ENCODE measurements at regions not wholly inside any gene's neighbourhood (a gene's known extent, or its start where the extent isn't known, plus 50 kb on each side); places are given as distances from the start of the nearest gene placed in this dataset.
A peak's percentile ranks its signal among the peaks of the same experiment; 100 is the strongest.

DNA sequence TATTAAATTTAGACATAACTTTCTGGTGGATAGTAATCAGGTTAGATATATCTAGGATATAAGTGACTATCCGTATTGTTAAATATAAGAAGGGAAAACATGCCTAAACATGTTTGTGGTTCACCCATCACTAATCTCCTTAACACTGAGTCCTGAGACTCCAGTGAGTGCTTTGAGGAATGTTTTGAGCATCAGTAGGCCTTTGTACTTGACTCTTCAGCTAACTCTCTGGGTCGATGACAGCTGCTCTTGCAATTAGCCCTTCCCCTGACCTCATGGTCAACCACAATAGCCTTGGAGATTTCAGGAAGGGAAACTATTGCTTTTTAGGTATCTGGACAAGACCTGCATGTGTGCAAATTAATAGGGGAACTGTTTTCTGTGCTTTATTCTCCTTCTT lies 716.8 kb downstream of the EPHA4 start:
- DNase-seq (ENCODE audit: low read depth) = no peak

DNA sequence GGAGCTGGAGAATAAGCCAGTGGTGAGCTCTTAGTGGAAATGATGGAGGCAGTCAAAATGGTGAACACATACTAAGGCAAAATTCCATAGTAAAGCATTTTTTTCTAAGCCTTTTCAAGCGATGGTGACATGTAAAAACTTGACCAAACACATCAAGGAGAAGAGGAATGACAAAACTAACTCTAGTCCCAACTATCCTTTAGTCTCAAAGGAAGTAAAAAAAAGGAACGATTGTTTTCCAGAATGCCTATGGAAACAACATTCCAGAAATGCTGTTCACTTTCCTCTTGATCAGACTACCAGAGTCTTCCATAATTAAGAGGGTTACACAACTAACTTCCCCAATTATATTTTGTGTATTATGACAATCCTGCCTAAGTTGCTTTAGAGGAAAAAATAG lies 715.6 kb downstream of the EPHA4 start:
- DNase-seq (ENCODE audit: low read depth) = no peak

DNA sequence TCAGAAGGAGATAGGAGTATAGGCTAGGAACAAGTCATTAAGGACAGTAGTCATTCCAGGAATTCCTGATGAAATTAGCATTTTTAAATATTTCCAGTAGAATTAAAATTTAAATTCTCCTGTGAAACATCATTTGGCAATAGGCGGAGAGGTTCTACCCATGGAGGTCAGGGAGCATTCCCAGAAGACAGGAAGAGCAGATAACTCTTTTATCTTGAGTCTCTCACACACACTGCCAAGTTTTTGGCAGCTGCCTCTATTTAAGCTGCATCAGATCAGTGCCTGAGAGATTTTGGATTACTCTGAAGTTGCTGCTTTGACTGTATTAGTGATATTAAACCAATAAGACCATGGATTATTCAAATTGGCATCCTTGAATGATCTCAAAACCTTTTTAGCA lies 714.7 kb downstream of the EPHA4 start:
- no peak for DNase-seq (ENCODE audit: low read depth)

DNA sequence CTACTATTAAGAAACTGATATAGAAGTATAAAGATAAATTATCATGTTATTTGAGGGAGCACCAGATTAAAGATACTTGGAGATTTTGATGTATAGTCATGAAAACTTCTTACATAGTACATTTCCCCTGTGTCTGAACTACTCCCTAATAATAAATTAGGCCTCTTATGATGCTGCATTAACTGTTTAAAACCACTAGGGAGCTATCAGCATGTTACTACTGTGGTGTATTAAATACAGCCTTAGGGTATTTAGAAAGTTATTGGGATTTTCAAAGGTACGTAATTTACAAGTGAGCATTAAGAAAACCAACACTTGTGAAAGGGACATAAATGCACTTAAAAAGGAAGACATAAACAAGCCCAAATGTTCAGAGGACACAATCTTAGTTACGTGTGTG lies 714.0 kb downstream of the EPHA4 start:
- no peak for DNase-seq (ENCODE audit: low read depth)

DNA sequence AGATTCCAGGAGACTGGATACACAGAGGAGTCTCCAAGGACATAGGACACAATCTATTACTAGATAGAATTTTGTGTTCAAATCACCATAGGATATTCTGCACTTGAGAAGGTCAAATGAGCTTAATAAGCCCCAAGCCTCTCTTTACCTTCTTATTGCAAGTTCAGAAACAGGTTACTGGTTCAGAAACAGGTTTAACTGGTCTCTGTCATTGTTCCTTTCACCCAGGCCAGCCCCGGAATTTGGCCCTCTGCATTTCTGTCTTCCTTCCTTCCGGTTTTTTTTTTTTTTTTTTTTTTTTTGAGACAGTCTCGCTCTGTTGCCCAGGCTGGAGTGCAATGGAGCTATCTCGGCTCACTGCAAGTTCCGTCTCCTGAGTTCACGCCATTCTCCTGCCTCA lies 700.2 kb downstream of the EPHA4 start:
- no peak for DNase-seq (ENCODE audit: low read depth)

DNA sequence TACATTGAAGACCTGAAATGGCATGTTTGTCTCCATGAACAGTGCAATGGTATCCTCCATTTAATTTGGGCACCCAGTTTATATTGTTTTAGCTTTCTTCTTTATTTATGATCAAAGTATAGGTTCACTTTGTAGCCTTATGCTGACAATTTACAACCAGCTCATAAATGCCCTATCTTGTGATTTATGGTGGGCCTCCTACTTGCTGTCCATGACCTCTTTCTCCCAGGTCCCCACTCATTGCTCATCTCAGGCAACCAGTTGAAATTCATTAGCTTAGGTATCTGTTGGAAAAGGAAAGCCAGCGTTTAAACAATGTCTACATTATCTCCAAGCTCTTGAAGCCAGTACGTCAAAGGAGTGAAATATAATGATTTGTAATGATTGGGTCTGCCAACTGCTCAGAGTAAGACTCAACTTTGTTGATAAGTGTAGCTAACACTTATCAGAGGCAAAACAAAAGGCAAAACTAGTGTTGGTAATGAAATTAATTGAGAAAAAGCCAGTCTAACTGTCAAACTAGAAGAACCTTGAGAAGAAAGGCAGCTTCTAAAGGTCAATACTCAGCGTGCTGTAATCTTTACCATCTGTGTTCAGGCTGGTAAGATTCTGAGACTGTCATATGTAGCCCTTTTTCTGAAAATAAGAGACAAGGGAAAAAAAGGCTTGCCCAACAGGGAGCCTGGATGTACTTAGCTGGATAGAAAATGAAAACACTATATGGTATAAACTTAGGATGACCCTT lies 695.9 kb downstream of the EPHA4 start:
- DNase-seq (ENCODE audit: low read depth) = no peak

DNA sequence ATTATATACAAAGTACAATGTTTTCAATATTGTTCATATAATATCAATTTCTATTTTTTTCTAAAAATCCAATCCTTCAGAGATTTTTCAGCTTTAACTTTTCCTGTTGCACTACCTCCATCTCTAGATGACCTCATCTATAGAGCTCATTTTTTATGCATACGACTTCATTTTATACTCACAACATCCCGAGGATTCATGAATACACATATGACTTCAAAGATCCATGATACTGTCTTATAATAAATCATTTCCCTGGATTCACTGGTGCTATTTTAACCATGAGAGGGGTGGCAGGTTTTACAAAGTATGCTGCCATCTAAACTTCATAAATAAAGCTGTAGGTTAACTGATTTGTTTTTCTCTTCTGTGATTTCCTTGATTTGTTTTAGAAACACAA lies 694.6 kb downstream of the EPHA4 start:
- DNase-seq (ENCODE audit: low read depth) = no peak

DNA sequence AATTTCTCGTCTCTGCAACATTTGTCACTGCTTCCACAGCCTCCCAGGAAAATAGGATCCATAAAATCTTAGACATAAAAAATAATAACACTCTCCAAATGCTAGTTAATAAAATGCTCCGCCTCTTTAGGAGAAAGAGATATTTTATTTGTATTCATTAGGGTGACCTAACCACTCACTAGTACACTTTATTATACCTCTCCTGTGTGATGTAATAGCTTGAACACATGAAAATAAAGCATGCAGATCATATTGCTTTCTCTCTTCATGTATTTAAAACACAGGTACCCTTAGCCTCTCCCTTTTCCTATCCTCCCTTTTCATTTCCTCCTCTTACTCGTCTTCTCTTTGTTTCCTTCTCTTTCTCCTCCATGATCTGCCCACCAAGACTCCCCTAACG lies 694.2 kb downstream of the EPHA4 start:
- DNase-seq (ENCODE audit: low read depth) = no peak

DNA sequence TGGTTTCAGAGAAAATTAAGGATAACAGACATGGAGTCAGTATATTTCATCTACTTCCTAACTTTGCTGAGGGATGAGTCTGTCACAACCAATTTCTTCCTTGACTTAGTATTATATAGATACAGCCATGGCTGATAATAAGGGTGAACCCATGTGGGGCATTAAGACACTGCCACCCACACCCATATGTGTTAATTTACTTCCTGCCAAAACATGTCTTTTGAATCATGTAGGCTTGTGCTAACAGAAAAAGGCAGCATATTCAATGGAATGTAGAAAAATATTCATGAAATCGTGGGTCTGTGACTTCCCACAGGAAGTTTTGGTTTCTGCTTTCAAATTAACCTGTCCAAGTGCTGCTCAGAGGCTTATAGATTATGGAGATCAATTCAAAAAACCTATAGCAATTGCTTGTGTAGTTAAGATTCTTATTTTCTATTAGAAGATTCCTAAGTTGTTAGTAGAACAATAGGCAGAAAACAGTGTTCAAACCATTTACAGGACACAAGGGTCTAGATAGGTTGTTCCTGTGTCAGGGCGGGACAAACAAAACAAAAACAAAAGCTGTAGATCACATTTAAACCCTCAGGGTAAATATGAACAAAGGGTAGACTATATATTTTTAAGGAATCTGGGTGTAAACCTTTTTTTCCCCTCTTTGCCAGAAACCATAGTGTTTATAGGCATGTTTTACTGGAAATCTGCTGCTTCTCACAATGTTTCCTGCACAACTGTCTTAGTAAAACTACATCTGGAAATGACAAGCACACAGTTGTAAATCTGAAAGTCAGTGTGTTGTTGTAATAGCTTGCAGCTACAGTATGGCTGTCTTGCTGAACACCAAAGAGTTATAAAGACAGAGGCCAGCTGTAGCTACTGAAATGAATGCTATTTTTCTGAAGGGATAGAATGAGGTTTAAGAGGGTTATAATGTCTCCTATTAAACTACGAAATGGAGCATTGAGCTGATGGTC lies 691.2 kb downstream of the EPHA4 start:
- peak; percentile 19 for DNase-seq (ENCODE audit: low read depth)

DNA sequence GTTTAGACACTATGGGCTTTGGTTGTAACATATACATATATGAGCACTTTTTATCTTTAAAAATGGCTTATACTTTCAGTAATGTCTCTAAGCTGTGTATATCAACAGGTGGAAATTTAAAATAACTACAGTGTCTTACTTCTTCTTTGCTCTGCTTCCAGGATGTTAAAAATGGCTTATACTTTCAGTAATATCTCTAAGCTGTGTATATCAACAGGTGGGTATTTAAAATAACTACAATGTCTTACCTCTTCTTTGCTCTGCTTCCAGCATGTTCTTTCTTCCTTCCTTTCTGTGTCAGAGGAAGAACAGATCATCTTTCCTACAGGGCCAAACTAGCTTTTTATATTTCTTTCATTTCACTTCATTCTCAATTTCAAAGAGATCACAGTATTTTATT lies 689.6 kb downstream of the EPHA4 start:
- no peak for DNase-seq (ENCODE audit: low read depth)

DNA sequence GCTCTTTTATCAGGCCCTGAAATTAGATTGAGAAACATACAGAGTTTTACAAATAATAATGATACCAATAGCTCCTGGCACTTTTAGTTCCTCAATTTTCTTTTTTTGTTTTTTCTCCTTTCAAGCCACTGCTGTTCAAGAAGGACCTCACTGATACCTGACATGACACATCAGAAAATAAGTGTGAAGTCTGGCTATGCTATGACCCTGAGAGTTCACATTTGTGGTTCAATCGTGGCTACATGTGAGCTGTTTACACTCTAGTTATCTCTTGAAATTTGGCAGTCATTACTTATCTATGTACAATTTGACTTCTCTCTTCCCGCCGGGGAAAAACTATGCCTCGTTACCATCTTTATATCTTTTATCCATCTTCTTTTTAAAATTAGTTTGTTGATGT lies 686.5 kb downstream of the EPHA4 start:
- no peak for DNase-seq (ENCODE audit: low read depth)

DNA sequence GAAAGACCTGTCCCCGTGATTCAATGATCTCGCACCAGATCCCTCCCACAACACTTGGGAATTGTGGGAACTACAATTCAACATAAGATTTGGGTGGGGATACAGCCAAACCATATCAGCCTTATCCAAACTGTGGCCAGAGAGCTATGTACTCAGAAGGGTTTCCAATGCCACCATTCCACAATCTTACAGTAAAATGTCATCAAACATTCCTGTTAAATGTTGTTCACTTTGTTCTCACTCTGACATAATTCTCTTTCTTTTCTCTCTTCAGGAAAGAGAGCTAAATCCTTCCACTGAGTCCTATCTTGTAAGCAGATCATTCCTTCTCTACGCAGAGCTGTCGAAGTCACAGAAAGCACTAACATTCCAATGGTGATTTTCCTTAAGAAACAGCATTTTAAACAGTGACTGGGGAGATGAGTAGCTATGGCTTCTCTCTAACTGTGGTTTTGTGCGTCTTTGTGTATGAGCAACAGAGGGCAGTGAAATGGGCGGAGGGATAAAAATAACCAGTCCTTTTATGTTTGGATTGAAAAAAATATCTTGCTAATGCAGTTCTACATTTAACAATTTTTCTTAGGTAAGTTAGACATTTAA lies 684.7 kb downstream of the EPHA4 start:
- DNase-seq (ENCODE audit: low read depth) = no peak

DNA sequence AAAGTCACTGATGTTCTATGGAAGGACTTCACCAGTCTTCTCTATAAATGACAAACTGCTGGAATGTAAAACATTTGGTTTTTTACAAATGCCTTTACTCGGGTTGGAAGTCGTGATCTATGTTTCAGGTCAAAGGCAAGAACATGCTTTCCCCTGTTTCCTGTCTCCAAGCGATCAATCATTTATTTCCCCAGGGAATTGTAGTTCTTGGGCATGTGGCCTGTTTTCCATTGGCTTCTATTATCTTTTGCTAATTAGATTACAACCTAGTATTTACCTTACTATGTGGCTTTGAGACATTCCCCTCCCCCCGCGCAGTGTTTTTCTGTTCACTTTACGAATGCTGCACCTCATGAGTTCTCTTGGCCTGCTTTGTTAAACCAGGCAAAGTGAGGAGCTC lies 684.2 kb downstream of the EPHA4 start:
- no peak for DNase-seq (ENCODE audit: low read depth)

DNA sequence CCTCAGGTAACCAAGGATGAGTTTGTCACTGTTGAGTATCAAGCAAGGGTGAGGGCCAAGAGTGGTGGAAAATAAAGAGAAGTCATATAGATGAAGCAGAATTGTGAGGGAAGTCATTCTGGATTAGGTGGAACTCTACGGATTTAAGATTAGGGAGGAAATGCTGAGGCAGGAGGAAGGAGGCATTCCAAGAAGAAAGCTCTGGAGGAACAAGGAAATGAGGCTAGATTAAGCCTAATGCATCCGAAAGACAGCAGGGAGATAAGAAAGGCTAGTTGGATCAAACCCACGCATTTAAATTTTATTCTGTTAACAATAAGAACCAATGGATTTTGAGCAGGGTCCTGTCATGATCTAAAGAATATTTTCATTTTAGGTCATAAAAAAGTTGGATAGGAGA lies 681.2 kb downstream of the EPHA4 start:
- DNase-seq (ENCODE audit: low read depth) = no peak

DNA sequence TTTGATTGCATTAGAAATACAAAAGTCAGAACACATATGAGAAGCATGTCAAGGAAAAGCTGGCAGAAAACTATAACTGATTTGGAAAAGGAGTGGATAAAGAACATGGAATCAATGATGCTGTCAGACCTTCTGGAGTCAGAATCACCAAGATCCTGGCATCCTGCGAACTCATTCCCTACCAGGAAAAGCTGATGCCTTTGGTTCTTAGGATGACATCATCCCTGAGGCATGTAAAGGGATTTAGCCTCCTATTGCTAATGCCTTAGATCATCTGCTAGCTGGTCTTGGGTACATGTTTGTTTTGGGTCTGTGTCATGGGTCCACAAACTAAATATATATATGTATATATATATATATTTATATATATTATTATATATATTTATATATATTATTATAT lies 680.7 kb downstream of the EPHA4 start:
- peak; percentile 44 for DNase-seq (ENCODE audit: low read depth)

DNA sequence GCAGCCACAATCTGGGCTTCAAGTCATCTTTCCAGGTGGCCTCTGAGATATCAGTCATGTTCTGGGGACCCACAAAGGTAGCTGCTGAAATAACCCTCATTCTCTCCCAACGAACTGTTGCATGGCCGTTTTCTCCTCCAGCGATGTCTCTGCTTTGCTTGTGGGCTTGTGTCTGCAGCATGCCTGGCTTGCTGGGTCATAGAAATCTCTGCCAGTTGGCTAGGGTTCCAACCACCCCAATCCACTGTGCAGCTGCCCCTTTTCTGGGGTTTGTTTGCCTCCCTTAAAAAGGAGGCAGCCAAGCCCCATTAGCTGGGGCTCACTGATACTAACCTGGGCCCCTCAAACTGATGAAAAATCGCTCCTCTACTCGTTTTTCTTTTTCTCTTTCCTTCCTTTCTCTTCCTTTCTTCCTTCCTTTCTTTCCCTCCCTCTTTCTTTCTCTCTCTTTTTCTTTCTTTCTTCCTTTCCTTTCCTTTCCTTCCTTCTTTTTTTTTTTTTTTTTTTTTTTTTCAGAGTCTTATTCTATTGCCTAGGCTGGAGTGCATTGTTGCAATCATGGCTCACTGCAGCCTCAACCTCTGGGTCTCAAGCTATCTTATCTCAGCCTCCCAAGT lies 680.0 kb downstream of the EPHA4 start:
- no peak for DNase-seq (ENCODE audit: low read depth)

DNA sequence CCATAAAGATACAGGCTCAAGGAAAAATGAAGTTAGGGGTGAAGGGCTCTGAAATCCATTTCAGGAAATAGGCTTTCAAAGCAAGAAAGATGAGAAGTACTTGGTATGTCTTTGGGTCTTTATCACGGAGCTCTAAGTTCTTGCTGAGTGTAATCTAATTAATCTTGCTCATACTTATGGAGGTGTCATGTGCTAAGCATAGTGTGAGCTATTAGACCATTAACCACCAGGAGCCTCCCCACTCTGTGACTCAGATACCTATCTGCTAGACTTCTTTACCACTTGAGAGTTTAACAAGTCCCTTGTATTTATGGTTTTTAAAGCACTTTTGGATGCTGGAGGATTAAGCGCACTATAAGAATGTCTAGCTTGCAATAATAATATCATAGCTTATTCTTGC lies 678.7 kb downstream of the EPHA4 start:
- DNase-seq (ENCODE audit: low read depth) = no peak

DNA sequence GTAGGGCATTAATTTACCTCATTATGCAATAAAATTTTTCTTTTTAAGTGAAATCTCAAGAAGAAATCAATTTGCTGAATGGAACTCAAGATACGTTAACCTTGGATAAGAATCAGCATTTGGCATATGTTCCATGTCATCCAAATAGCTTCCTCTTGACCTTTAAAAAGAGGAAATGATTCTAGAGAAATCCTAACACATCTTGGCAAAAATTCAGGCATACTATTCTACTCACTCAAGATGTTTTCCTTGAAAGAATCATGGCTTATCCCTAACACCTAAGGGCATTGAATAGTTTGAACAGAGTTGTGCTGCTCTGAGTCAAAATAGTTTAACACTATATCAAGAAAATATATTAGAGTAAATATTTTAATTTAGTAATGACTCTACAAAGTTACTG lies 678.0 kb downstream of the EPHA4 start:
- DNase-seq (ENCODE audit: low read depth) = no peak

DNA sequence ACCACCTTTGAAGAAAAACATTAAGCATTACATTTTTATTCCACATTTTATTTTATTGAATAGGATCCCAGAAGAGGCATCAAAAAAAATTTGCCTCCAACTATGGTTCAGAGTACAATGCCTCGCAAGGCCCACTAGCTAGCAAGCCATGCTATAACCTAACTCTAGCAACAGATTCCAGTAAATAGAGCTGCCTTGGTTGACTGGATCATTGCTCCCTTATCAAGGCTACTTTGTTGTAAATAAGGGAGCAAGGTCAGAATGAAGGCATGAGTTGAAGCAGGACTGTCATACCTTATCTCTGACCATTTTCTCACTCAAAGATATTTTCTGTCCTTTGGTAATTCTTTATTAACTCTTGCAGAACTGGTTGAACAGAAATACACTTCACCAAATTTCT lies 672.6 kb downstream of the EPHA4 start:
- no peak for DNase-seq (ENCODE audit: low read depth)

DNA sequence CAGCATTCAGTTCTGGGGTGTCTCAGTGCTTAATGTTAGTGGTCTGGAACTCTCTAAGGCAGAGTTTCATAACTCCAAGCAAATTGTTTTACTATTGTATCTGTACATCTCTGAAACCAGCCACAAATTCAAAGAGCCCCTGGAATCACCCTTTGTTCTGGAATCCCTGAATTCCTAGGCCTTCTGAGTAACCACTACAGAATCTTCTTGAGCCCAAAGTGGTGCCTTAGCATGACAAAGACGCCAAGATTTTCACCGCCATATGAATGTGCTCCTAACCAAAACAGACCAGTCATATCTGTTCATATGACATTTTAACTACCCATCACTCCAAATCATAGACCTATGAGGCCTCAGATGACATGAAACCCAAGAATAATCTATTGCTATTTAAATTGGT lies 668.1 kb downstream of the EPHA4 start:
- DNase-seq (ENCODE audit: low read depth) = no peak

DNA sequence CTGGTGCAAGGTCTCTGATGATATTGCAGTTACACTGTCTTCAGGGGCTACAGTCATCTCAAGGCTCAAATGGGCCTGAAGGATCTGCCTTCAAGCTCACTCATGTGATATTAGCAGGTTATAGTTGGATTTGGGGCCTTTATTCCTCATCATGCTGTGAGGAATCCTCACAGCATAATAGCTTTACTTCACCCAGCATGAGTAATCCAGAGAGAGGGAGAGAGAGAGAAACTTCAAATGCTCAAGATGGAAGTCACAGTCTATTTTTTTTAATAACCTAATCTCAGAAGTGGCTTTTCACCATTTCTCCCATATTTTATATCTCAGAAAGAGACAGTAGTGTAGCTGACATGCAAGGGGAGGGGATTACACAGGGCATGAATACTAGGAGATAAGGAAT lies 658.7 kb downstream of the EPHA4 start:
- DNase-seq (ENCODE audit: low read depth) = no peak

DNA sequence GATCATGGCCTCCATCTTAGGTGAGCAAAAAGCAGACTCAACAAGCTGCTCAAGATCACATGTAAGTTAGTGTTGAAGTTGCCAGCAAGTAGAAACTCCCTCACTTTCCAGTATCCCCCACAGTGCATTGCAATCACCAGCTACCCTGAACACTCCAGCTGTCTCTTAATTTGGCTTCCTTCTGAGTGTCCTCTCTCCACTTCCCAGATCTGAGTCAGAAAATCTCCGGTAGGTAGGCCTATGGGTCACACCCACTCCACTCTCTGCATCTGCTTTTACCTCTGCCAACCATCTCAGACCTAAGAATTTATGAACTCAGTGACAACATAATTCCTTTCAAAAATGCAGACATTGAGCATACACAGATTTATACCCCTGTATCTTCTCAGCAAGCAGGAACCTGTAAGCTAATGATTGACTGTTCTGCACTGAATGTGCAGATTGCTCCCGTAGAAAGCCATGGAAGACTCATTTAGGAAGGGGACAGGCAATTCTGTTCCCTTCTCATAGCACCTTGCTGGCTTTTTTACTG lies 656.9 kb downstream of the EPHA4 start:
- DNase-seq (ENCODE audit: low read depth) = no peak
